ENCODE measurements at regions not wholly inside any gene's neighbourhood (a gene's known extent, or its start where the extent isn't known, plus 50 kb on each side); places are given as distances from the start of the nearest gene placed in this dataset.

- H3K27ac Mint-ChIP-seq (ENCODE audit: low read depth, unreplicated experiment), result no peak overlapping the region
- H3K36me3 Mint-ChIP-seq (ENCODE audit: insufficient read depth, unreplicated experiment), result no peaks in the 10 kb centered on the region
- no peak for TF ChIP-seq CTCF (IDR thresholded peaks at IDR 0.05; ENCODE audit: unreplicated experiment)
- H3K4me3 Mint-ChIP-seq (ENCODE audit: unreplicated experiment), result no peak overlapping the region
- ChIA-PET POLR2A (no interaction called here), CTCF (interaction anchor here (0.8 kb wide), 1 partner anchor 14 kb away, joined by 3 read pairs; no protein-coding TSS in a partner anchor)
- no peaks in the 10 kb centered on the region for H3K4me1 Mint-ChIP-seq (ENCODE audit: insufficient read depth, unreplicated experiment)
- peaks cover 7% of the 10 kb centered on the region for H3K9me3 Mint-ChIP-seq (ENCODE audit: unreplicated experiment)
- H3K27me3 Mint-ChIP-seq (ENCODE audit: insufficient read depth, unreplicated experiment), result no peaks in the 10 kb centered on the region
- intact Hi-C loops (cut with micrococcal nuclease), result no loop called here
- no peak for DNase-seq (ENCODE audit: unreplicated experiment)
- no TSS peak for BruUV-seq (replicated peaks)
These were observed 460.1 kb downstream of the NAF1 start for GRCh38 chr4:162706632-162707031.

GRCh38 chr4:162706051-162706450, 460.6 kb downstream of the NAF1 start:
- Mint-ChIP-seq H3K36me3 (ENCODE audit: insufficient read depth, unreplicated experiment) (no peaks in the 10 kb centered on the region), H3K4me3 (ENCODE audit: unreplicated experiment) (no peak overlapping the region), H3K27ac (ENCODE audit: low read depth, unreplicated experiment) (no peak overlapping the region), H3K4me1 (ENCODE audit: insufficient read depth, unreplicated experiment) (no peaks in the 10 kb centered on the region), H3K9me3 (ENCODE audit: unreplicated experiment) (peaks cover 7% of the 10 kb centered on the region), H3K27me3 (ENCODE audit: insufficient read depth, unreplicated experiment) (no peaks in the 10 kb centered on the region)
- no TSS peak for BruUV-seq (replicated peaks)
- DNase-seq (ENCODE audit: unreplicated experiment), result no peak
- intact Hi-C loops (cut with micrococcal nuclease), result no loop called here
- ChIA-PET CTCF (interaction anchor here (0.8 kb wide), 1 partner anchor 15 kb away, joined by 3 read pairs; no protein-coding TSS in a partner anchor), POLR2A (no interaction called here)
- no peak for TF ChIP-seq CTCF (IDR thresholded peaks at IDR 0.05; ENCODE audit: unreplicated experiment)

GRCh38 chr4:162705130-162705803, 461.4 kb downstream of the NAF1 start:
- no peaks in the 10 kb centered on the region for H3K36me3 Mint-ChIP-seq (ENCODE audit: insufficient read depth, unreplicated experiment)
- DNase-seq (ENCODE audit: unreplicated experiment), result no peak
- H3K27me3 Mint-ChIP-seq (ENCODE audit: insufficient read depth, unreplicated experiment), result no peaks in the 10 kb centered on the region
- H3K4me3 Mint-ChIP-seq (ENCODE audit: unreplicated experiment), result no peak overlapping the region
- no TSS peak for BruUV-seq (replicated peaks)
- H3K27ac Mint-ChIP-seq (ENCODE audit: low read depth, unreplicated experiment), result no peak overlapping the region
- H3K4me1 Mint-ChIP-seq (ENCODE audit: insufficient read depth, unreplicated experiment), result no peaks in the 10 kb centered on the region
- ChIA-PET CTCF (interaction anchor here (0.7 kb wide), 1 partner anchor 1618 kb away, joined by 3 read pairs; no protein-coding TSS in a partner anchor), POLR2A (no interaction called here)
- intact Hi-C loops (cut with micrococcal nuclease), result no loop called here
- H3K9me3 Mint-ChIP-seq (ENCODE audit: unreplicated experiment), result peaks cover 5% of the 10 kb centered on the region
- TF ChIP-seq CTCF (IDR thresholded peaks at IDR 0.05; ENCODE audit: unreplicated experiment), result no peak

GRCh38 chr4:162700815-162701361, 465.8 kb downstream of the NAF1 start:
- intact Hi-C loops (cut with micrococcal nuclease), result no loop called here
- CTCF ChIA-PET, result no interaction called here

More at GRCh38 chr4:162700815-162701361, 465.8 kb downstream of the NAF1 start:
- POLR2A ChIA-PET, result interaction anchor here (1.0 kb wide), 1 partner anchor 17 kb away, joined by 4 read pairs; no protein-coding TSS in a partner anchor
- no peak overlapping the region for H3K4me3 Mint-ChIP-seq (ENCODE audit: unreplicated experiment)
- H3K4me1 Mint-ChIP-seq (ENCODE audit: insufficient read depth, unreplicated experiment), result no peaks in the 10 kb centered on the region
- H3K27ac Mint-ChIP-seq (ENCODE audit: low read depth, unreplicated experiment), result no peak overlapping the region
- TF ChIP-seq CTCF (IDR thresholded peaks at IDR 0.05; ENCODE audit: unreplicated experiment), result no peak
- H3K27me3 Mint-ChIP-seq (ENCODE audit: insufficient read depth, unreplicated experiment), result no peaks in the 10 kb centered on the region
- BruUV-seq (replicated peaks), result no TSS peak
- DNase-seq (ENCODE audit: unreplicated experiment), result no peak
- peaks cover 7% of the 10 kb centered on the region for H3K9me3 Mint-ChIP-seq (ENCODE audit: unreplicated experiment)
- H3K36me3 Mint-ChIP-seq (ENCODE audit: insufficient read depth, unreplicated experiment), result no peaks in the 10 kb centered on the region

Data from MCF 10A (cell line).